Activated CD8-positive, alpha-beta memory T cell treated with anti-CD3 and anti-CD28 coated beads for 36 hours (primary cell): ENCODE measurements at regions not wholly inside any gene's neighbourhood (a gene's known extent, or its start where the extent isn't known, plus 50 kb on each side); places are given as distances from the start of the nearest gene placed in this dataset.

ENCODE experiments used
- CTCF ChIA-PET: fragments of 350-600 bp; sonication (Branson Sonifier 250); formaldehyde crosslinking; loops from one replicate; lab custom pipeline; 2021; ENCODE audit warnings: antibody characterized with exemption; lab: Charles Lee
- POLR2A ChIA-PET: fragments of 350-600 bp; sonication (Branson Sonifier 250); formaldehyde crosslinking; loops from one replicate; lab custom pipeline; 2021; ENCODE audit warnings: antibody characterized with exemption; lab: Charles Lee

DNA sequence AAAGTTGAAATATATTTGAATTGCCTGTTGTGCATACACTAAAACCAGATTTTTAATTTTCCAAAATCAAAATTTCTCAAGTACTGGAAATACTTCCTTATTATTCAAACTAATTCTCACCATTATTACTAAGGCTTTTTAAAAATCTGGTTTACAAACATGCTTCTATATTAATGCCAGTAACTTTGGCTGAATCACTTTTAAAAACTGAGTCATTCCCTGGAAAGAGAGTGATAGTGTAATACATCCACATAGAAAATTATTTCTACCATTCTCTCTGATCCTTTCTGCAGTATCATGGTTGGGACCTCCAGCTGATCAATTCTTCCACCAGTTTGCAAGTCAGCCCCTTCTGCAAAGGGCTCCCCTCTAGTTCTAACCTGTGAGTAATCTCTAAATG, 165.3 kb upstream of the FAM241A start:
- ChIA-PET CTCF (no interaction called here), POLR2A (no interaction called here)

DNA sequence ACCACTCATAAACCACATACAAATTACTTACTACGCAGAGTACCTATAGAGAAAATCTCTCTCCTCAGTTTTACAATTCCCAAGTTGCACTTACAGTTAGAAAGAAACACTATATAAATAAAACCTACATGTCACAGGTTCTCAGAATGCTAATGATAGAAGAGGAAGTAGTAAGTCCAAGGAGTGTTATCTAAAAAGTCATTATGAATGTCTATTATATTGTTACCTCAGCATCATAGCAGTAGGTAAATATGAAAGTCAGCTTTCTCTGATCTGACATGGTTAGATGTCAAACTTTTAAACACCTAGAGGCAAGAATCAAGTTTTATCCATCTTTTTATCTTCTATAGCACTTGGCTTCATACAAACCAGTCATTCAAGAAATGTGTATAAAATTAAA, 163.2 kb upstream of the FAM241A start:
- POLR2A ChIA-PET = no interaction called here
- CTCF ChIA-PET = no interaction called here

DNA sequence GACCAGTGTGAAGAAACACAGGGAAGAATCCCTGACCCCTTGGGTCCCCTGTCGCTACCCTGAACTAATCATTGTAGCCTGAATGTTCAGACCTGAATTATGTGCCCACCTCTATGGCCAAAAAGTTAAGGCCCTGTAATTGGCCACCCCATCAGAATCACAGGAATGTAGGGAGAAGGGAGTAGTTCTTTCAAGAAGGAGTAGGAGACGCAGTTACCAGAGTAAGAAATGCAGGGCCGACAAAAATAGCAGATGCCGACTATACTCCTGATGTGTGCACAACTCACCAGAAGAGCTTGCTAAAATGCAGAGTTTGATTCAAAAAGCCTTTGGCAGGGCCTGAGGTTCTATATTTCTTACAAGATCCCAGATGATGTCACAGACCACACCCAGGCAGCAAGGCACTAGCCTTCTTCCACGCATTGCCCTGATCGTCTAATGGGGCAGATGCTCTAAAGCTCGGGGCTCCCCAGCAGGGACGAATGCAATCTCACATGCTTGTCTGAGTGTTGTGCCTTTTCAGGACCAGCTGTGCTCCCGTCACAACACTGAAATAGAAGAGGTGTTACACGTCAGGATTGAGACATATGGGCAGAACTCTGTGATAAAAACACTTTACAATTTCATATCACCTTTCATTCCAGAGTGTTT, 161.0 kb upstream of the FAM241A start:
- ChIA-PET POLR2A (no interaction called here), CTCF (no interaction called here)

DNA sequence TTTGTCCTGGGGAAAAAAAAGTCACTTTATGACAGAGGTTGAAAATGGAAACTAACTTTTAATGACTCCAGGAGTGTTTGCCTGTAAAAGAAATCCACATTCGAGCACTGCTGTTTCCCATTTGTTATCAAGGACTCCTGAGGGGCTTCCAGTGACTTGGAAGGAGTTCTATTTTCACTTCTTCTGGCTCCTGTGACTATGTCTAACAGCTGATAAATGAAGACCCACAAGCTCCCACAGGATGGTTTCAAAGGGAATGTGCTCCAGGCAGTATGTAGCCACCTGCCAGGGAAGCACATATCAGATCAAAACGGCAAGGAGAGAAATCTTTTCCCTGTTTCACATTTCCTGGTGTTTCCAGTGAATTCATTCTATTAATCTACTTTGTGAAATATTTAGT, 159.8 kb upstream of the FAM241A start:
- POLR2A ChIA-PET = no interaction called here
- CTCF ChIA-PET = no interaction called here

GRCh38 chr4:111986095-111986494, 159.2 kb upstream of the FAM241A start:
- ChIA-PET CTCF (no interaction called here), POLR2A (no interaction called here)

GRCh38 chr4:111988514-111988913, 156.7 kb upstream of the FAM241A start:
- ChIA-PET CTCF (no interaction called here), POLR2A (no interaction called here)

- CTCF ChIA-PET = no interaction called here
- POLR2A ChIA-PET = no interaction called here
Measured at GRCh38 chr4:111989817-111990216, 155.4 kb upstream of the FAM241A start.

DNA sequence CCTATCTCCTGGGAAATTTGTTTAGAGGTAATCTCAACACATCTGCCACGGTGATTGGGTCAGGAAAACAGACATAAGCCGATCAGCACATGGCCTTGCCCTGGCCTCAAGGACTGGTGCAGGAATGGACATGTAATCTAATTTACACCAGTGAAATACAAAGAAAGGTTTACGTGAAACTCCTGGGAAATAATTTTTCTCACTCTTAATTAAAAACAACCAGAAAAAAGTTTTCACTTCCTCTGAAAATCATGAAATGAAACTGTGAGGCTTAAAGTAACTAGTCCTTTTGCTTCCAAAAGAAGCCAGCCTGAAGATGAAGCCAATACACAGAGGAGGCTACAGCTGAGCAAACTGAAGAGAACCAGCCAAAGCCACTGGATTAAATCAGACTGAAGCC, 154.1 kb upstream of the FAM241A start:
- POLR2A ChIA-PET = no interaction called here
- CTCF ChIA-PET = no interaction called here

DNA sequence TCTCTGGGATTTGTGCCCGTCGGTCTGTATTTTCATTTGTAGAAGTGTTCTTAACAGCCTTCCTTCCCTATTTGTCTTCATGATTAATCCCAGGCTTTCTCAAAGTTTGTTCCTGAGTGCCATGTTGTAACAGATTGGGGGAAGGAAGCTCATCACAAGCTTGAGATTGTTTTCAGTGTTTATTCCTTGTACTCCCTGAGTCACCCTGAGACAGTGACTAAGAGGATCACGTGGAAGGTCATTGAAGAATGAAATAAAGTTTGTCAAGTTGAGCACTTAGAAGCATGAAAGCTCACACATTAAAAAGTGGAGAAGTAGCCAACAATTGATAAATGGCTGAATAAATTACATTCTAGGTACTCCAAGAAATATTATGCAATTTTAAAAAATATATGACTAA, 153.5 kb upstream of the FAM241A start:
- ChIA-PET POLR2A (no interaction called here), CTCF (no interaction called here)

- CTCF ChIA-PET = no interaction called here
- POLR2A ChIA-PET = no interaction called here
Measured at GRCh38 chr4:111992351-111993168, 152.7 kb upstream of the FAM241A start.

DNA sequence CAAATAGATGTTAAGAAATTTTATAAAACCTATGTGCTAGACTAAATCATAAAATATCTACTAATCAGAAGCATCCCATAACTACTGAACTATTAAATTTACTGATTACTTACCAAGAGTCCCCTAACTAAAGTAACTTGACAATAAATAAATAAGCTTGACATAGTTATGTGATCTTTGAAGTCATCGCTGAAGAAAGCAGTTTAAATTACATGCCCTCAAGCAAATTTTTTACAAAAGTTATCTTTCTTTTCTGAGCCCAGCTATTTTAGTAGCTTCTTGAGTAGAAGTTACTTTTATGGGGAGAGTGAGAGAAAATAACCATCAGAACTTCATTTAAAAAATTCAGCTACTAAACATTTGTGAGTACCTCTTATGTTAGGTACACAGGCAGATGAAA, 150.9 kb upstream of the FAM241A start:
- ChIA-PET POLR2A (interaction anchor here (0.5 kb wide), 1 partner anchor 20 kb away, joined by 3 read pairs; no protein-coding TSS in a partner anchor), CTCF (no interaction called here)

DNA sequence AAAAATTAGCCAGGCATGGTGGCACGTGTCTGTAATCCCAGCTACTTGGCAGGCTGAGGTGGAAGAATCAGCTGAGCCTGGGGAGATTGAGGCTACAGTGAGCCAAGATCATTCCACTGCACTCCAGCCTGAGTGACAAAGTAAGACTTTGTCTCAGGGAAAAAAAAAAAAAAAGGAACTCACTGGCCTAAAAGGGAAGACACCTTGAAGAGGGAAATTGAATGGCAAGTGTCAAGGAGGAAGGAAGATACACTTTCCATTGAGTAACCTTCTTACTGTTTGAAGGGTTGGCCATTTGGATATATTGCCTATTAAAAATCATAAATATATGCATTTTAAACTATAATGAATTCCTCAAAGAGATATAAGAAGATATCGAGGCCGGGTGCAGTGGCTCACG, 147.5 kb upstream of the FAM241A start:
- POLR2A ChIA-PET = no interaction called here
- CTCF ChIA-PET = no interaction called here

GRCh38 chr4:111999801-112000200, 145.5 kb upstream of the FAM241A start:
- CTCF ChIA-PET = no interaction called here
- POLR2A ChIA-PET = no interaction called here

DNA sequence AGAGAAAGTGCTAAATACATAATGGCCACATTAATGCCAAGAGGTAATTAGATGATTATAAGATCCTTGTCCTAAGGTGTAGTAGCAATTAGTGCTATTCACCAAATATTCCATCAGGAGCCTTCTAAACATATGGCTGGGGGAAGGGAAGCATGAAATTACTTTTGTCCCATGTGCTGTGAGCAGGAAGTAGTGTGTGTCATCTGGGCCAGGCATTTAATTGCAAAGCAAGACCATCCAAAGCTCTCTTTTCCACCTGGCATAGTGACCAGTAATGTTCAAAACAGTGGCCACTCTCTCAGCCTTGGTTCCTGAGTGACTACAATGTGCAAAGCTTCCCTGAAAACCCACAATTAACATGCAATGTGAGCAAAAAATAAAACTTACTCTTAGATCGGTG, 144.2 kb upstream of the FAM241A start:
- ChIA-PET POLR2A (no interaction called here), CTCF (no interaction called here)

DNA sequence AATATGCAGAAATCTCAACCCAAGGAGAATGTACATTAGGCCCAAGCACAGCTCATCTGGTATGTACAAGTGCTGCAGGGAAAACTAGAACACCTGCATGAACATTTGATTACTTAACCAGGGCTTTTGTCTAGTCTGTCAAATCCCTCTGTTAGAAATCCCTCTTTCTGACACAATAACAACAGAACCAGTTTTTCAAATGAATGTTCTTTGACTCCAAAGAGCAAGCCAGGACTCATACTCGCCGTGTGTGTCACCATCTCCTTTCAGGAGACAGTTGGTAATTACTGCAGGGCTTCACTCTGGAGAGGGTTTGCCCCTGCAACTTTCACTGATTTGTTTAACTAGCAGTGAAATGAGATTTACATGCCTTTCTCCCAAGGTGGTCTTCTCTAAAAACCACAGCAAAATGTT, 143.0 kb upstream of the FAM241A start:
- POLR2A ChIA-PET = no interaction called here

DNA sequence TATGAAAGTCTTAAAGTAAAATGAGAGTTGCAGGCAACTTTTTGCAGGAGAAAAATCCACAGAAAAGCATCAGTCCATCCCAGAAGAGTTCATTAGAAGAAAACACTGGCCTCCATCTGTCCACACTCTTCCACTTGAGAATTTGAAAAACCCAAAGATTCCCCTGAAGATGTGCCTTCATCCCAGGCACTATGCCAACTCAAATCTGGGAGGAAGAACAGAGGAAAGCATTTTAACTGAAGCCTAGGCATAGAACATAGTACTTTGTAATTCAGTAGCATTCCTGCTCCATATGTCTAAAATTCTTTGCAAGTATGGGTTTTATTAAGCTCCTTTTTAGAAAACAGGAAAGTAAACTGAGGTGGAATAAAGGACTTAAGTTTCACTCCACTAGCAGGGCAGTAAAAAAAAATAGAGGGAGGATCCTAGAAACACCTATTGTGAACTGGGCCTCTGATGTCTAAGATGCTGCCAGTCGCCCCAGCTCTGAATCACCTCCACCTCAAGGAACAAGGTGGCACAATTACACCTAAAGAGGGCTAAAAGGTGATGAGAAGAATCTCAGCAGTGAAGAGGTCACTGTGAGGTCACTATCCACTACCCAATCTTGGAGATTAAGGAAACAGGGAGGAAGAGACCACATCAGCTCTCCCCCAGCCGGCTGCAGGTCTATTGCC, 141.9 kb upstream of the FAM241A start:
- POLR2A ChIA-PET = no interaction called here

More for the DNA sequence above, 143.0 kb upstream of the FAM241A start:
- CTCF ChIA-PET = no interaction called here

GRCh38 chr4:112005027-112005426, 140.2 kb upstream of the FAM241A start:
- ChIA-PET CTCF (no interaction called here), POLR2A (no interaction called here)

More for the DNA sequence above, 141.9 kb upstream of the FAM241A start:
- CTCF ChIA-PET = no interaction called here

- ChIA-PET POLR2A (no interaction called here), CTCF (no interaction called here)
Measured at GRCh38 chr4:112007391-112007790, 137.9 kb upstream of the FAM241A start.

GRCh38 chr4:112015960-112016359, 129.3 kb upstream of the FAM241A start:
- ChIA-PET POLR2A (no interaction called here), CTCF (no interaction called here)

GRCh38 chr4:112023402-112023950, 121.8 kb upstream of the FAM241A start:
- POLR2A ChIA-PET = no interaction called here
- CTCF ChIA-PET = no interaction called here
